ENCODE measurements at regions not wholly inside any gene's neighbourhood (a gene's known extent, or its start where the extent isn't known, plus 50 kb on each side); places are given as distances from the start of the nearest gene placed in this dataset.

GRCh38 chr6:117078624-117079023 is 186.7 kb upstream of the VGLL2 start:
- DNase-seq = peak; percentile 93

- no peak for DNase-seq
These were observed 185.4 kb upstream of the VGLL2 start for GRCh38 chr6:117079951-117080350.

GRCh38 chr6:117089604-117090003 is 175.8 kb upstream of the VGLL2 start:
- no peak for DNase-seq

GRCh38 chr6:117110146-117110545 is 155.2 kb upstream of the VGLL2 start:
- DNase-seq = no peak

GRCh38 chr6:117110737-117111136 is 154.6 kb upstream of the VGLL2 start:
- DNase-seq = no peak

- DNase-seq = no peak
These were observed 147.7 kb upstream of the VGLL2 start for GRCh38 chr6:117117652-117118051.

- no peak for DNase-seq
These were observed 146.9 kb upstream of the VGLL2 start for GRCh38 chr6:117118490-117118889.

GRCh38 chr6:117126213-117126612 is 139.1 kb upstream of the VGLL2 start:
- no peak for DNase-seq

GRCh38 chr6:117128052-117128451 is 137.3 kb upstream of the VGLL2 start:
- no peak for DNase-seq

- DNase-seq = no peak
These were observed 135.2 kb upstream of the VGLL2 start for GRCh38 chr6:117130125-117130524.

- DNase-seq = no peak
These were observed 128.7 kb upstream of the VGLL2 start for GRCh38 chr6:117136702-117137101.

- DNase-seq = no peak
These were observed 127.6 kb upstream of the VGLL2 start for GRCh38 chr6:117137711-117138110.

GRCh38 chr6:117138425-117138824 is 126.9 kb upstream of the VGLL2 start:
- DNase-seq = no peak

- no peak for DNase-seq
These were observed 126.4 kb upstream of the VGLL2 start for GRCh38 chr6:117138920-117139319.

- DNase-seq = no peak
These were observed 123.2 kb upstream of the VGLL2 start for GRCh38 chr6:117142142-117142541.

- DNase-seq = no peak
These were observed 122.4 kb upstream of the VGLL2 start for GRCh38 chr6:117142995-117143394.

- no peak for DNase-seq
These were observed 121.7 kb upstream of the VGLL2 start for GRCh38 chr6:117143647-117144046.

GRCh38 chr6:117145940-117146339 is 119.4 kb upstream of the VGLL2 start:
- no peak for DNase-seq

GRCh38 chr6:117149324-117149723 is 116.0 kb upstream of the VGLL2 start:
- no peak for DNase-seq

- DNase-seq = no peak
These were observed 108.6 kb upstream of the VGLL2 start for GRCh38 chr6:117156741-117157140.

- no peak for DNase-seq
These were observed 107.9 kb upstream of the VGLL2 start for GRCh38 chr6:117157448-117157847.

GRCh38 chr6:117165911-117166499 is 99.4 kb upstream of the VGLL2 start:
- no peak for DNase-seq

GRCh38 chr6:117167520-117168271 is 97.7 kb upstream of the VGLL2 start:
- no peak for DNase-seq

- no peak for DNase-seq
These were observed 96.9 kb upstream of the VGLL2 start for GRCh38 chr6:117168296-117169063.
